WI38 (cell line): ENCODE measurements at regions not wholly inside any gene's neighbourhood (a gene's known extent, or its start where the extent isn't known, plus 50 kb on each side); places are given as distances from the start of the nearest gene placed in this dataset.

ENCODE experiments used
- H3K4me3 ChIP-seq: 2 replicates; pipeline ENCODE4 v1.5.1; 2011; ENCODE audit warnings: low read depth, mild to moderate bottlenecking, control low read depth, low read length
- TF ChIP-seq, protein P1 (sequence below): IDR thresholded peaks from 2 replicates; pipeline ENCODE4 v1.5.1; 2012; ENCODE audit warnings: low read depth, mild to moderate bottlenecking, control low read depth, low read length

DNA sequence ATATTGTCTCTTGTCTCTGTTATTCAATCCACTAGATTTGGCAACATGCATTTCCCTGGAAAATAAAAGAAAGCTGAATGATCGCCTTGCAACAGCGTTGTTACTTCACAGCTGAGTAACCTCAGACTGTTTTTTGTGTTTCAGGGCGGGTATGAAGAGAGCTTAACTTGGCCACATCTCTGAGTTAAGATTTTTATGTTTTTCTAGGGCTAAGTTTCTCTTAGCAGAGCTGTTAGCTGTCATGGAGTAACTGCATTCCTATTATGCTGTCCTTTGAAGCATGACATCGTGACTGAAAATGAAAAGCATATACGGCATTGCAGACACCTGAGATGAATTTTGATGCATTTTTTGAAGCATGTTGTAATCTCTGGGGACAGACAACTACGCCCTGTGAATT lies 1798.9 kb downstream of the PCDH7 start:
- TF ChIP-seq, protein P1, sequence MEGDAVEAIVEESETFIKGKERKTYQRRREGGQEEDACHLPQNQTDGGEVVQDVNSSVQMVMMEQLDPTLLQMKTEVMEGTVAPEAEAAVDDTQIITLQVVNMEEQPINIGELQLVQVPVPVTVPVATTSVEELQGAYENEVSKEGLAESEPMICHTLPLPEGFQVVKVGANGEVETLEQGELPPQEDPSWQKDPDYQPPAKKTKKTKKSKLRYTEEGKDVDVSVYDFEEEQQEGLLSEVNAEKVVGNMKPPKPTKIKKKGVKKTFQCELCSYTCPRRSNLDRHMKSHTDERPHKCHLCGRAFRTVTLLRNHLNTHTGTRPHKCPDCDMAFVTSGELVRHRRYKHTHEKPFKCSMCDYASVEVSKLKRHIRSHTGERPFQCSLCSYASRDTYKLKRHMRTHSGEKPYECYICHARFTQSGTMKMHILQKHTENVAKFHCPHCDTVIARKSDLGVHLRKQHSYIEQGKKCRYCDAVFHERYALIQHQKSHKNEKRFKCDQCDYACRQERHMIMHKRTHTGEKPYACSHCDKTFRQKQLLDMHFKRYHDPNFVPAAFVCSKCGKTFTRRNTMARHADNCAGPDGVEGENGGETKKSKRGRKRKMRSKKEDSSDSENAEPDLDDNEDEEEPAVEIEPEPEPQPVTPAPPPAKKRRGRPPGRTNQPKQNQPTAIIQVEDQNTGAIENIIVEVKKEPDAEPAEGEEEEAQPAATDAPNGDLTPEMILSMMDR = no peak
- H3K4me3 ChIP-seq = no peak overlapping the region

DNA sequence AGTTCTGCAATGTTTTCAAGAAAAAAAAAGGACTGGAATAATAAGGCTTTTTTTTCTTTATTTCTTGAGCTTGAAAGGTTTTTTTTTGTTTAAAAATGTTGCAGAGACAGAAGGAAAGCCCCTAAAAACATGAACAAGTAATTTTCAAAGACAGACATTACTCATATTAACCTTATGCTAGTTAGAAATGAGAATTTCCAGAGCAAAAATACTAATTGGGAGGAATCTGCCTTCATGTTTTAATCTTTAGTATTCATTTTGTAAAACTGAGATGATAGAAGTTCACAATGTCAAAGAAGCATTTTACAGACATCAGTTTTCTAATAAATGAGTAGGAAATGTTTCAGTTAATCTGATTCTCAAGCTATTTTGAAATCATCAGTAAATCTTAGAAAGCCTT lies 1805.3 kb downstream of the PCDH7 start:
- TF ChIP-seq, protein P1 = no peak
- H3K4me3 ChIP-seq = no peak overlapping the region

DNA sequence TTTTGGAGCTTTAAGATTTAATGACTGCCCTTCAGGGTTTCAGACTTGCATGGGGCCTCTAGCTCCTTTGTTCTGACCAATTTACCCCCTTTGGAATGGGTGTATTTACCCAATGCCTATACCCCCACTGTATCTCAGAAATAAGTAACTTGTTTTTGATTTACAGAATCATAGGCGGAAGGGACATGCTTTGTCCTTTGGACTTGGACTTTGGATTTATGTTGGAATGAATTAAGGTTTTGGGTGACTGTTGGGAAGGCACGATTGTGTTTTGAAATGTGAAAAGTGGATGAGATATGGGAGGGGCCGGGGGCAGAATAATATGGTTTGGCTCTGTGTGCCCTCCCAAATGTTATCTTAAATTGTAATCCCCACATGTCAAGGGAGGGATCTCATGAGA lies 1824.7 kb downstream of the PCDH7 start:
- no peak overlapping the region for H3K4me3 ChIP-seq
- TF ChIP-seq, protein P1 = no peak

- TF ChIP-seq, protein P1 = no peak
- no peak overlapping the region for H3K4me3 ChIP-seq
These were observed 1831.8 kb downstream of the PCDH7 start for GRCh38 chr4:32551943-32552342.

- TF ChIP-seq, protein P1 = no peak
- H3K4me3 ChIP-seq = no peak overlapping the region
These were observed 1840.1 kb downstream of the PCDH7 start for GRCh38 chr4:32560306-32560705.

- H3K4me3 ChIP-seq = no peak overlapping the region
- TF ChIP-seq, protein P1 = no peak
These were observed 1841.8 kb downstream of the PCDH7 start for GRCh38 chr4:32562010-32562409.

GRCh38 chr4:32564626-32565025 lies 1844.5 kb downstream of the PCDH7 start:
- TF ChIP-seq, protein P1 = no peak
- H3K4me3 ChIP-seq = no peak overlapping the region
